NCI-H774 (cell line): ENCODE measurements at regions not wholly inside any gene's neighbourhood (a gene's known extent, or its start where the extent isn't known, plus 50 kb on each side); places are given as distances from the start of the nearest gene placed in this dataset.
"Not testable (repeated sequence)": the region's sequence is repeated elsewhere in the genome, so short reads cannot be mapped to it uniquely, and the experiment has no call there.

Experiments
- DNase-seq: peaks from one replicate; lab custom pipeline; 2025; lab: John Stamatoyannopoulos, UW

GRCh38 chr5:160479220-160479619, 57.6 kb downstream of the PTTG1 start:
- no peak for DNase-seq

DNA sequence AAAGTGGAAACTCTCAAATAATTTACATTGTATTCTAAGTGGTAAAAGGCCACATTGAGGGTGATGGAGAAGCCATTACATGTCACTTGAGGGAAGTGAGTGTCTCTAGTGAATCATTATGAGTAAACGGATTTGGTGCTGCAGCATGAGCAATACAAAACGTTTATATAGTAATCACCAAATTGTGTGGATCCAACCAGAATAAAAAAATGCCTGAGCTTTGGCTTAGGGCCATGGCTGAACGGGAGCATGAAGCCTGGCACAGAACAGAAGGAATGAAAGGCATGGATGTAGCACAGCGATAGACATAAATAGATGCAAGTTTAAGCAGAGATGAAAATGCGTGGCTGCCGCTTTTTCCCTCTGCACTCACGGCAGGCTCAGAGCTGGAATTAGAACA, 58.3 kb downstream of the PTTG1 start:
- DNase-seq, result no peak

GRCh38 chr5:160480652-160481051, 59.0 kb downstream of the PTTG1 start:
- DNase-seq, result no peak

DNA sequence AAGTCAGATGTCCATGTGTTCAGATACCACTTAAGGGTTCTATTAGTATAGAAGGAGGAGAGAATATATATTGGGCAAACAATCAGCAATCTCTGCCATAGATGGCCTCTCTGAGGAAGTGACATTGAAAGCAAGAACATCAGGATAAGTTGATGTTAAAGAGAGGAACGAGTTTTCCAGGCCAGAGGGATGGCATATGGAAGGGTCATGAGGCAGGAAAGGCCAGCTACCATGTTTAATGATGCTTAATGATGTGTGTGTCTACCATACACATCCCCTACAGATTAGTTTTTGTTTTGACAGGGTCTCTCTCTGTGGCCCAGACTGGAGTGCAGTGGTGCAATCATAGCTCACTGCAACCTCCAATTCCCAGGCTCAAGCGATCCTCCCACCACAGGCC, 63.0 kb downstream of the PTTG1 start:
- DNase-seq, result no peak

GRCh38 chr5:160485364-160485969, 63.8 kb downstream of the PTTG1 start:
- DNase-seq, result no peak

DNA sequence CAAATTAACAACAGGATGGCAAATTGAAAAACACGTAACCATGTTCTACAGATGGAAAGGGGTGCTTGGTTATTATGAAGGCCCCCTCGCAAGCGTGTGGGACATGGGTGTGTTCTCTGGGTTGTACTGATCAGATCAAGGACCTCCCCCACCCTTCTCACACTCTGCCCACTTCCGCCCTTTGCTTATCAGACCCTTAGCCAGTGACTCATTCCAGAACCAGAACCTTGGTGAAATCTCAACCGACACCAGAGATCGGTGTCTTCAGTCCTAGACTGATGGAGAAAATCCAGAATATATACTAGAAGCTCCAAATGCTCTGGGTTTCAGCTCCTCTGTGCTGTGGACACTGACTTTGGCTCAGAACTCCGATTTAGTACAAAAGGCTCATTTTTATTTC, 64.9 kb downstream of the PTTG1 start:
- DNase-seq, result no peak

DNA sequence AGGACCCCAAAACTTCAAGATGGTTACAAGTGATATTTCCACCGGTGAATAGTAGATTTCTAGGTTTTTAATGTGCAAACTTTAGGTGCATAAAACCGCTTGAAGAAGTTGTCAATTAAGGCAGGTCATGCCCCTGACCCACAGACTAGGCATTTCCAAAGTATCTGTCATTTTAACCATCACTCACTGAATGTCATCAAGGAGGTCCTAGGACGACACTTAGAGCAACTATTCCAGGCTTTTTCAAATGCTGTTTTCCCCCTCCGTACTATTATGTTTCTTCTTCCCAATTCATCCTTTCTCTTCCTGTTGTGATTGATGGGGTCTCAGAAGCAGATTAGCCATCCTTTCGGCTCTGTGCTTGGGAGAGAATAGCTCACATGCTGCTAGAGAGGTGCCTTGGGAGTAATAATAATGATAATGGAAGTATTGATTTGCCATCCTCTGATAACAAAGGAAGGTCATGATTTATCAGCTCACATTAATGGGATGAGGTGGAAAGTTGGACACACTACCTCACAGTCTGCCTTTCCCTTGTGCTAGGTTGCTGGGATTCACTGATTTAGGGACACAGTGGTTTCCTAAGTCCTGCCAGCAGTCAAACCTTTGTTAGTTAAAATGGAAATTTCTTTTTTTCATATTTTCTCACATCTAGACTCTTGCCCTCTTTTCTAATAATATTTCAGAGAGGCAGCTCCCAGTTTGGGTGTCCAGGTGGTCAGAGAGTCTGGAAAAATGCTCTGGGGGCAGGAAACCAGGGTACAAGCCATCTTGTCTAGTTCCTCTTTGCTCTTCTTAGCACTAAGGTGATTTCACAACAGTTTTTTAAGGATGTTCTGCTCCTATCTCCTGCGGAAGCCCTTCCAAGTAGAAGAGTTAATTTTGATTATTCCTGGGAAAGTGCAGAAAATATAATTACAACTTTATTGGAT, 67.0 kb downstream of the PTTG1 start:
- DNase-seq, result no peak

- no peak for DNase-seq
These were observed 69.8 kb downstream of the PTTG1 start for GRCh38 chr5:160491438-160491837.

GRCh38 chr5:160492565-160492964, 70.9 kb downstream of the PTTG1 start:
- DNase-seq, result no peak

GRCh38 chr5:160493806-160494338, 72.2 kb downstream of the PTTG1 start:
- DNase-seq, result no peak

DNA sequence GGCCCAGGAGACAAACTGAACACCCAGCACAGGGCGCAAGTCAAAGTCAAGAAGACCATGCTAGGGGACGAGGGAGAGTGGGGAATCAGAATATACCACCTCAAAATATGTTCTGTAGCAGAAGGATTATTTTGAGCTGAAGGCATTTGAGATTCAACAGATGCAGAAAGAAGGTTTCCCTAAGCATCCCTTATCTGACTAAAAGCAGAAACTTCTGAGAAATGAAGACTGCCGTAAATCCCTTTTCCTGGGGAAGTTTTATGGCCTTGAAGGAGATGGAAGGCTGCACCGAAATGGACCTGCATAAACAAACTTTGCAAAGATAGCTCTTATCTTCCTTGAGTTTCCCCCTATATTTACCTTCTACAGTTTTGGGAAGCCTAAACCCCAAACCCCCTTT, 72.8 kb downstream of the PTTG1 start:
- no peak for DNase-seq

- DNase-seq, result no peak
These were observed 74.7 kb downstream of the PTTG1 start for GRCh38 chr5:160496334-160496733.

GRCh38 chr5:160496784-160497183, 75.1 kb downstream of the PTTG1 start:
- DNase-seq, result no peak

DNA sequence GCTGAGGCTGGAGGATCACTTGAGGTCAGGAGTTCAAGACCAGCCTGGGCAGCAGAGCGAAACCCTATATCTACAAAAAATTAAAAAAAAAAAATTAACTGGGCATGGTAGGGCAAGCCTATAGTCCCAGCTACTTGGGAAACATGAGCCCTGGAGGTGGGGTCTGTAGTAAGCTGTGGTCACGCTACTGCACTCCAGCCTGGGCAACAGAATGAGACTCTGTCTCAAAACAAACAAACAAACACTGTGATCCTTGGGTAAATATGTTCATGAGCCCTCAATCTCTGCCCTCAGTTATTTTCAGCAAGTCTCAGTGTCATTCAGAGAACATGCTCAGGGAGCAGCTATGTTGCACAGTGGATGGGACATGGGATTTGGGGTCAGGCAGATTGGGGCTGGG, 76.2 kb downstream of the PTTG1 start:
- no peak for DNase-seq

GRCh38 chr5:160498441-160499043, 76.9 kb downstream of the PTTG1 start:
- DNase-seq, result not testable (repeated sequence)

DNA sequence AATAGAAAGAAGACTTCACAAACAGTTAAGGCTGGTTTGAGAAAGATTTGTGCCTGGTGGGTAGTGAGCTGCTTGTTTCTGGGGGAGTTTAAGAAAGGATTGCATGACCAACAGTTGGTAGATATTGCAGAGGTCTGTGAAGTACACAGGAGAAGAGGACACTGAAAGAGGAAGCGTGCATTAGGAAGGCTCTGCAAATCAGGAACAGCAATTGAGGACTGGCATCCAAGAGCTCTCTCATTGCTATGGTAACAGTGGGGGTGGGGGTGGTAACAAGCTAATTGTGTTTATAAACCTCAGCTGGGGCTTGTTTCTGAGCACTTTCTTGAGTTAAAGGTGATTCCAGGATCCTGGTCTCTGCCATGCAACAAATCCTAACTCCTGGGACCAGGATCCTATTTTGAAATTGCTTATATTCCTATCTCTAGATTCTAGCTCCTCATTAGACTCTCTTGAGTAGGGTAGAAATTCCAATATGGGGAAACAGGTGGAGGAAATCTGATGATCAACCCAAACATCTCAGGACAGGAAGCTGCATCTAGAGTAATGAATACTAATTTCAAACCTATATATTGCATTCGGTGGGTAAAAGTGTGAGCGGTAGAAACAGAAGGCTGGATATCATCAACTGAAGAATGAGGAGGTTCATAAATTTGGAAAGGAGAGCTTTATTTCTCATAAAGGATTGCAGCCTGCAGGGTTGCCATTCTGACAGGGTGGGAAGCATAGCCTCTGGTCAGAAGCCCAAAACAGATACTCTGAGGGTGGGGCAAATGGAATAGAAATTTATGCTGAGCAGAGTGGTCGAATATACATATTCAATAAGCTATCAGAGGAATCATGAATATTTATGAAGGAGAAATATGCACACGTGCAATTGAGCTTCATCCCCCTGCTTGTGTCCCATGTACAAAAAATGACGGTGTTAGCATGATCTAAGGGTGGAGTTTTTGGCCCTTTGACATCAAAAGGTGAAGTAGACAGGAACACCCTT, 79.4 kb downstream of the PTTG1 start:
- DNase-seq, result no peak

DNA sequence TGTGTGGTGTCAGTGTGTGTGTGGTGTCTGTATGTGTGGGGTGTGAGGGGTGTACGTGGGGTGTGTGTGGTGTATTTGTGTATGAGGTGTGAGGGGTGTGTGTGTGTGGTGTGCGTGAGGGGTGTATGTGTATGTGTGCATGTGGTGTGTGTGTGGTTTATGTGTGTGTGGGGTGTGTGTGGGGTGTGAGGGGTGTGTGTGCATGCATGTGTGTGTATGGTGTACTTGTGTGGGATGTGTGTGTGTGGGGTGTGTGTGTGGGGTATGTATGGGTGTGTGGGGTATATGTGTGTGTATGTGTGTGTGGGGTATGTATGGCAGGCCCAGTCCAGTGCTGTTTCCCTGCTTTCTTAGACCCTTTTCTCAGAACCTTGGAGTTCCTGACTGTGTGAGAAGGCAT, 83.3 kb downstream of the PTTG1 start:
- no peak for DNase-seq

GRCh38 chr5:160506006-160507004, 84.7 kb downstream of the PTTG1 start:
- no peak for DNase-seq

DNA sequence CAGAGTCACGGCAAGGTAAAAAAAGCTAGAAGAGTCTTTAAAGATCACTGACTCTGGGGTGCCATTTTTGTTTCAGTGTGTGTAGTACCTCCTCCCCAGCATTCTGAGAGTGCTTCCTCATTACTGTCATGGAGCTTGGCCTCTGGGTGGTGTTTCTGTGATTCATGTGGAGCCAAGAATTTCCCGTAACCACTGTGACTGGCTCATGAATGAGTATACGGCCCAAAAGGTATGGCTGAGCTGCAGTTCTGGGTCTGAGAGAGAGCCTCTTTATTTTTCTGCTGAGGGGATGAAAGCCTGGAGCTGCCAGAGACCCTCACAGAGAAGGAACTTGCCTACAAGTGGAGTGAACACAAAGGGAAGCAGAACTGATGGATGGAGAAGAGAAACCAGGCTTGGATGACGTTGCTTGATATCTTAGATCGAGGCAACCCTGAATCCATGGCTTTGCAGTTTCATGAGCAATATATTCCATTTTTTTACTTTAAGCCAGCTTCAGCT, 85.6 kb downstream of the PTTG1 start:
- no peak for DNase-seq

GRCh38 chr5:160508780-160509361, 87.2 kb downstream of the PTTG1 start:
- peak; percentile 49 for DNase-seq
